OCI-LY3 (cell line): ENCODE measurements at regions not wholly inside any gene's neighbourhood (a gene's known extent, or its start where the extent isn't known, plus 50 kb on each side); places are given as distances from the start of the nearest gene placed in this dataset.

Experiments
- H2AFZ ChIP-seq: fragments of 200-600, 300-600 bp; shearing (Covaris generic); 2 replicates; pipeline ENCODE4 v1.6.0; 2014; ENCODE audit warnings: antibody characterized with exemption, low read depth, low read length
- H3K27ac ChIP-seq: fragments of 200-600, 300-600 bp; sonication (generic); 2 replicates; pipeline ENCODE4 v1.5.1; 2014; ENCODE audit warnings: mild to moderate bottlenecking, low read length, moderate library complexity, mixed read lengths
- H3K27me3 ChIP-seq: fragments of 200-600, 300-600 bp; sonication (generic); 2 replicates; pipeline ENCODE4 v1.6.1; 2014; ENCODE audit warnings: low read depth, low read length, mixed read lengths
- H3K36me3 ChIP-seq: fragments of 200-600, 300-600 bp; sonication (generic); replicated peaks from 2 replicates; pipeline ENCODE3; 2014; ENCODE audit warnings: low read depth, low read length, mixed read lengths
- H3K4me1 ChIP-seq: fragments of 300-600, 200-600 bp; sonication (generic); 2 replicates; pipeline ENCODE4 v1.6.1; 2014; ENCODE audit warnings: low read length, mixed read lengths
- H3K4me2 ChIP-seq: fragments of 200-600, 300-600 bp; sonication (generic); 2 replicates; pipeline ENCODE4 v1.6.1; 2014; ENCODE audit warnings: low read length, mixed read lengths
- H3K4me3 ChIP-seq: fragments of 300-600, 200-600 bp; sonication (generic); 2 replicates; pipeline ENCODE4 v1.5.1; 2014; ENCODE audit warnings: antibody characterized with exemption, mild to moderate bottlenecking, low read length, moderate library complexity
- H3K79me2 ChIP-seq: fragments of 300-600, 200-600 bp; shearing (Covaris generic); 2 replicates; pipeline ENCODE4 v1.6.1; 2014; ENCODE audit warnings: mild to moderate bottlenecking, low read length, mixed read lengths
- H3K9ac ChIP-seq: fragments of 300-600, 200-600 bp; shearing (Covaris generic); 2 replicates; pipeline ENCODE4 v1.6.0; 2014; ENCODE audit warnings: mild to moderate bottlenecking, low read length, moderate library complexity
- H3K9me3 ChIP-seq: fragments of 200-600, 300-600 bp; shearing (Covaris generic); 2 replicates; pipeline ENCODE4 v1.6.1; 2014; ENCODE audit warnings: low read length, mixed read lengths; ENCODE audit not compliant: insufficient read depth
- H4K20me1 ChIP-seq: fragments of 200-600, 300-600 bp; sonication (generic); 2 replicates; pipeline ENCODE4 v1.6.1; 2016; ENCODE audit warnings: low read length, mixed read lengths; ENCODE audit not compliant: insufficient read depth
- CTCF ChIP-seq: fragments of 200-600, 300-600 bp; sonication (generic); IDR thresholded peaks from 2 replicates; pipeline ENCODE4 v1.5.1; 2014; ENCODE audit warnings: antibody characterized with exemption, low read length, low read depth
- EZH2phosphoT487 ChIP-seq: fragments of 200-600 bp; shearing (Covaris generic); IDR thresholded peaks from 2 replicates; pipeline ENCODE4 v1.6.1; 2018; ENCODE audit warnings: antibody characterized with exemption, mixed run types, low read depth

- TF ChIP-seq EZH2phosphoT487 (no peak), CTCF (no peak)
These were observed 370.8 kb downstream of the TLE1 start for GRCh38 chr9:81318571-81318970.

GRCh38 chr9:81317939-81318338 is 371.4 kb downstream of the TLE1 start:
- Histone ChIP-seq H3K4me3 (no peak overlapping the region), H3K4me1 (no peaks in the 10 kb centered on the region), H3K9ac (no peak overlapping the region), H3K4me2 (no peak overlapping the region), H2AFZ (no peak overlapping the region), H3K27ac (no peak overlapping the region), H3K79me2 (no peaks in the 10 kb centered on the region), H3K9me3 (no peaks in the 10 kb centered on the region), H3K36me3 (no peaks in the 10 kb centered on the region), H3K27me3 (no peaks in the 10 kb centered on the region), H4K20me1 (no peaks in the 10 kb centered on the region)
- TF ChIP-seq EZH2phosphoT487 (no peak), CTCF (no peak)

More at GRCh38 chr9:81318571-81318970, 370.8 kb downstream of the TLE1 start:
- Histone ChIP-seq H3K27ac (no peak overlapping the region), H3K36me3 (no peaks in the 10 kb centered on the region), H3K9ac (no peak overlapping the region), H3K4me1 (no peaks in the 10 kb centered on the region), H3K9me3 (no peaks in the 10 kb centered on the region), H4K20me1 (no peaks in the 10 kb centered on the region), H3K79me2 (no peaks in the 10 kb centered on the region), H2AFZ (no peak overlapping the region), H3K4me2 (no peak overlapping the region), H3K27me3 (no peaks in the 10 kb centered on the region), H3K4me3 (no peak overlapping the region)

- Histone ChIP-seq H3K4me2 (no peak overlapping the region), H3K27me3 (no peaks in the 10 kb centered on the region), H4K20me1 (no peaks in the 10 kb centered on the region), H3K79me2 (no peaks in the 10 kb centered on the region), H3K4me3 (no peak overlapping the region), H3K36me3 (no peaks in the 10 kb centered on the region), H3K9me3 (no peaks in the 10 kb centered on the region), H3K27ac (no peak overlapping the region), H3K4me1 (no peaks in the 10 kb centered on the region), H2AFZ (no peak overlapping the region), H3K9ac (no peak overlapping the region)
- TF ChIP-seq EZH2phosphoT487 (no peak), CTCF (no peak)
These were observed 372.1 kb downstream of the TLE1 start for GRCh38 chr9:81317223-81317622.

- Histone ChIP-seq H3K4me3 (no peak overlapping the region), H3K4me2 (no peak overlapping the region), H3K9ac (no peak overlapping the region), H3K36me3 (no peaks in the 10 kb centered on the region), H3K27ac (no peak overlapping the region), H3K9me3 (no peaks in the 10 kb centered on the region), H2AFZ (no peak overlapping the region), H3K27me3 (no peaks in the 10 kb centered on the region), H3K79me2 (no peaks in the 10 kb centered on the region), H3K4me1 (no peaks in the 10 kb centered on the region), H4K20me1 (no peaks in the 10 kb centered on the region)
- no peak for TF ChIP-seq CTCF
- TF ChIP-seq EZH2phosphoT487, result no peak
These were observed 374.9 kb downstream of the TLE1 start for GRCh38 chr9:81314490-81314889.
